ENCODE measurements at regions not wholly inside any gene's neighbourhood (a gene's known extent, or its start where the extent isn't known, plus 50 kb on each side); places are given as distances from the start of the nearest gene placed in this dataset.

DNA sequence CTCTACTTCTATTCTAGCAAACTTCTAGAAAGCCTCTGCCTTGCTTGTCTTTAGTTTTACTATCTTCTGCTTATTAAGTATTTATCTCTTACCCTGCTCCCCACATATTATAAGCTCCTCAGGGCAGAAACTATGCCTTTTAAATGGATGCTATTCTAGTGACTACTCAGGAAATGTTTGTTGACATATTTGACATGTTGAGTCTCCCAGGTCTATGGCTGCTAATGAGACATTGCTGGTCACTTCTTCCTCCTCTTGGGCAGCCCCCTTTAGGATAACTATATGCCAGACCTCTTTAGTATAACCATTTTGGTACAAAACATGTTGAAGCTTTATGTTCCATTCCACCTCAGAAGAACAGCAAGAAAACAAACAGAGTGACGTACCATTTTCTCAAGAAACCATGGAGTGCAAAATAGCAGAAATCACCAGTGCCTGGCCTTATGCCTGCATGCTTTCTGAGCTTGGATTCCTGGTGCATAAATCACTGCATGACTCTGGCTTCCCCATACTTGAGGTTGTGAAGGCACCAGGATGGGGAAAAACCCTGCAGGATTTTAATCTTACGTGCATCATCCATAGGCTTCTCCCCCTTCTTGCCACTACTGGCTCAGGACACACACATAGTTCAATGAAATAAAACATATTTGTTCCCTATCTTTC is 202.6 kb downstream of the TMX1 start:
- WGBS (ENCODE audit: insufficient coverage) = 65% methylated on average over 2 of the region's 2 CpGs
- Histone ChIP-seq H3K4me1 (ENCODE audit: control insufficient read depth, insufficient read depth, low read length) (peaks cover 12% of the 10 kb centered on the region), H3K9me3 (replicated peaks; ENCODE audit: control insufficient read depth, low read depth, low read length) (no peaks in the 10 kb centered on the region), H3K27me3 (ENCODE audit: control insufficient read depth, insufficient read depth, low read length) (no peaks in the 10 kb centered on the region), H3K36me3 (ENCODE audit: control insufficient read depth, insufficient read depth, low read length) (no peaks in the 10 kb centered on the region), H3K4me3 (ENCODE audit: low read length) (no peak overlapping the region), H3K27ac (ENCODE audit: low read length) (no peak overlapping the region)
- DNase-seq = no peak

DNA sequence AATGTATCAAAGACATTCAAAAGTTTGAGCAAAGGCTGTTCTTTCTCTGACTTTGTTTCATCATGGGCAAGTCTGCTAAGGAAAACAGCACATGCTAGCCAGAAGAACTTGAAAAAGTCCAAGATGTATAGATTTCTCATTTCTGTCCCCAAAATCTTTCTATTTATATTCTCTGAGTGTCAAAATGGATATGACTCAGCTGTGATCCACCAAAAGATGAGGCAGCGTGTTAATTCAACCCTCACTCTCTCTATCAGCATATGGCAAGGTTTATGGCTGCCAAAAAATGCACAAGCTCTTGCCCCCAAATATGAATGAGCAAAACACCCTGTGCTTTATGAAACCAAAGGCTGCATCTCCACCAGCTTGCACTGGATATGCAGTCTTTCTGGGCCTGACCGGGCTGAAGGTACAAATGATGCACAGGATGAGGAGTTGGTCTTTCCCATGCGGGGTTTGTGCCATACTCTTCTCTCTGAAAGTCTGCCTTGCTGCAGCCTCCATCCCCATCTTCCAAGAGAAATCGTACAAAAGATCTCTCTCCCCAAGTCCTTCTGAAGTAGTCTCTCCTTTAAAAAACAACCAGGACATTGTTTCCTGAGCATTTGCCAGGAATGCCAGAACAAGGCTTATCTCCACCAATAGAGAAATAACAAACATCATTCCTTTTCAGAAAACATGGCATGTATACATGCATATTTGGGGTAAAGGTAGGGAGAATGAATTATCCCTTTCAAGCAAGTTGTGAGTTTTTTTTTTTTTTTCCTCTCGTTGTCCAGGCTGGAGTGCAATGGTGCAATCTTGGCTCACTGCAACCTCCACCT is 203.4 kb downstream of the TMX1 start:
- no peak overlapping the region for H3K4me3 ChIP-seq (ENCODE audit: low read length)
- H3K4me1 ChIP-seq (ENCODE audit: control insufficient read depth, insufficient read depth, low read length) = peaks cover 13% of the 10 kb centered on the region
- H3K27me3 ChIP-seq (ENCODE audit: control insufficient read depth, insufficient read depth, low read length) = no peaks in the 10 kb centered on the region
- DNase-seq = no peak
- H3K36me3 ChIP-seq (ENCODE audit: control insufficient read depth, insufficient read depth, low read length) = no peaks in the 10 kb centered on the region
- H3K9me3 ChIP-seq (replicated peaks; ENCODE audit: control insufficient read depth, low read depth, low read length) = no peaks in the 10 kb centered on the region
- WGBS (ENCODE audit: insufficient coverage) = 100% methylated on average over 1 of the region's 5 CpGs
- no peak overlapping the region for H3K27ac ChIP-seq (ENCODE audit: low read length)

DNA sequence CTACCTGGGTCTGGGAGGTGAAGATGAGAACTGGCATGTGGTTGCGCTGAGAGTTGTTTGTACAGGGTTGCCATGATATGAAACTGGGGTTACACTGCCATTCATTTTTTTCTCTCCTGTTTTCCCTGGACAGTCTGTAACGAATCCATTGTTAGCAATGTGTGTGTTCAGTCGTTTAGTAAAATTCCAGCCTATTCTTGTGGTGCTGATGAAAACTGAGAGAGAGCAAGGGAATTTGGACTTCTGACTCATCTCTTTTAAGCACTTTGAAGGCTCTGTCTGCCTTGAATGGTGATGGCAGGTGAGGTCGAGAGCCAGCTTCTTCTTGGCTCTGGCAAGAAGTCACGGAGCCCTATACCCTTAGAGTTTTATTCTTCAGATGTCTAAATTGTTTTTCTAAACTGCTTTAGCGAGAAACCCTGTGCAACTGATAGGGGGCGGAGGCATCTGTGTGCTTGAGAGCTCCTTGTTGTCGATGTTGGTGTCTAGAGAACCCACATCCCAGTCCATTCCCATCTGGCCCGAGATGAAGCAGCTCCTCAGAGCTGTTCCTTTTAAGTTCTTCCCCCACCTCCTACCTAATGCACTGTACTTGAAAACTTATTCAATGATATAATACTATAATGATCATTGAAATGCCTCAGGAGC is 204.4 kb downstream of the TMX1 start:
- Histone ChIP-seq H3K27me3 (ENCODE audit: control insufficient read depth, insufficient read depth, low read length) (no peaks in the 10 kb centered on the region), H3K4me1 (ENCODE audit: control insufficient read depth, insufficient read depth, low read length) (peaks cover 23% of the 10 kb centered on the region), H3K27ac (ENCODE audit: low read length) (no peak overlapping the region), H3K36me3 (ENCODE audit: control insufficient read depth, insufficient read depth, low read length) (no peaks in the 10 kb centered on the region), H3K9me3 (replicated peaks; ENCODE audit: control insufficient read depth, low read depth, low read length) (no peaks in the 10 kb centered on the region), H3K4me3 (ENCODE audit: low read length) (no peak overlapping the region)
- DNase-seq = no peak
- WGBS (ENCODE audit: insufficient coverage) = 100% methylated on average over 1 of the region's 9 CpGs

DNA sequence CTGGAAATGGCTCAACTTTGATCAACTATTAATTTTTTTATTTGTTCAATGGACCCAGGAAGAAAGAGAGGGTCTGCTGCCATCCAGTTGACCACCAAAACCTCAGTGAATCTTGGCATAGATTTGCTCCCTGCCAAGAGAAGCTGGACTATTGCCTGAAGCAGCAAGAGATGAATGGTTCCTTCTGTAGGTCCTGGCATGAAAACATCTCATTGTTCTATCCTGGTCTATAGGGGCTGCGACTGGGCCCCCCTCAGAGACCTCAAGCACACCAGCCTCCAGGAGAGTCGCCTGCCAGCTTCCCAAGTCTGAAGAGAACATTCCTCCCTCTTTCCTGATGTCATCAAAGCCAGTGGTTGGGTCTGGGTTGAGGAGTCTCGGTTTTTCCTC is 204.9 kb downstream of the TMX1 start:
- 80% methylated on average over 1 of the region's 3 CpGs for WGBS (ENCODE audit: insufficient coverage)
- DNase-seq = no peak

DNA sequence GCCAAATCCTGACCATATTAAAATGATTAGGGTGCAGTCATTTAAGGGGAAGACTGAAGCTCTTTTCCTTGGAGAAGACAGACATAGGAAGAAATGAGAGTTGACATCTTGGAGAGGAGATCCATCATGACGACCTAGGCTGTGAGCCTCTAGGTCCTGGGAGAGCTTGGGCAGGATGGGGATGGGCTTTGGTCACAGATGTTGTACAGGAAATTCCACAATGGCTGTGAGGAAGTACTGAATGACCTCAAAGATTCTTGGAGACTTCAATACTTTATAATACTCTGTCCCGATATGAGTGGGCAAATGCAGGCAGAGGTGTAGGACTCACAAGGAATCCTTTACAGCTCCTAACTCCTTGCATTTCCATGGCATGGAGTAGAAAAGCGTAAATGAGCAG is 204.9 kb upstream of the FRMD6 start:
- H3K4me3 ChIP-seq (ENCODE audit: low read length) = no peak overlapping the region
- 63% methylated on average over 1 of the region's 3 CpGs for WGBS (ENCODE audit: insufficient coverage)
- H3K27me3 ChIP-seq (ENCODE audit: control insufficient read depth, insufficient read depth, low read length) = no peaks in the 10 kb centered on the region
- DNase-seq = no peak
- H3K27ac ChIP-seq (ENCODE audit: low read length) = no peak overlapping the region
- peaks cover 25% of the 10 kb centered on the region for H3K4me1 ChIP-seq (ENCODE audit: control insufficient read depth, insufficient read depth, low read length)
- H3K9me3 ChIP-seq (replicated peaks; ENCODE audit: control insufficient read depth, low read depth, low read length) = no peaks in the 10 kb centered on the region
- no peaks in the 10 kb centered on the region for H3K36me3 ChIP-seq (ENCODE audit: control insufficient read depth, insufficient read depth, low read length)

More for the DNA sequence above, 204.9 kb downstream of the TMX1 start:
- H3K27me3 ChIP-seq (ENCODE audit: control insufficient read depth, insufficient read depth, low read length) = no peaks in the 10 kb centered on the region
- no peaks in the 10 kb centered on the region for H3K36me3 ChIP-seq (ENCODE audit: control insufficient read depth, insufficient read depth, low read length)
- no peaks in the 10 kb centered on the region for H3K9me3 ChIP-seq (replicated peaks; ENCODE audit: control insufficient read depth, low read depth, low read length)
- no peak overlapping the region for H3K27ac ChIP-seq (ENCODE audit: low read length)
- no peak overlapping the region for H3K4me3 ChIP-seq (ENCODE audit: low read length)
- H3K4me1 ChIP-seq (ENCODE audit: control insufficient read depth, insufficient read depth, low read length) = peaks cover 25% of the 10 kb centered on the region

DNA sequence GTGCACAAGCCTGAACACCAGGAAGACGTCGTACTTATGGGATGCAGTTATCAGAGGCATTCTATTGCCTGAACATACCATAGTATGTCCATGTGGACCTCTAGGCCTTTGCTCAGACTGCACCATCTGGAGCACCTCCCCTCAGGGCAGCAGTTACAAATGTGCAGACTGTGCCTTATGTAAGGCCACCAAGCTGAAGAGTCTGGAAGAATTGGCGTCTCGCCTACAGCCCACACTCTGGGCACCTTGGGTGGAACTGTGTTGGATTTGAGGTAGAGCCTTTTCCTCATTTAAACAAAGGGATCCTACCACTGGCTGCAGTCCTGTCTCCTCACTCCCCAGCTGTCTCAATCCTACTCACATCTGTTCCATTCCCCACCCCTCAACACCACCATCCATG is 204.3 kb upstream of the FRMD6 start:
- 95% methylated on average over 2 of the region's 4 CpGs for whole genome bisulfite sequencing (ENCODE audit: insufficient coverage)
- H3K4me3 ChIP-seq (ENCODE audit: low read length) = no peak overlapping the region
- H3K36me3 ChIP-seq (ENCODE audit: control insufficient read depth, insufficient read depth, low read length) = no peaks in the 10 kb centered on the region
- peaks cover 25% of the 10 kb centered on the region for H3K4me1 ChIP-seq (ENCODE audit: control insufficient read depth, insufficient read depth, low read length)
- no peak overlapping the region for H3K27ac ChIP-seq (ENCODE audit: low read length)
- no peaks in the 10 kb centered on the region for H3K27me3 ChIP-seq (ENCODE audit: control insufficient read depth, insufficient read depth, low read length)
- no peaks in the 10 kb centered on the region for H3K9me3 ChIP-seq (replicated peaks; ENCODE audit: control insufficient read depth, low read depth, low read length)
- DNase-seq = no peak

DNA sequence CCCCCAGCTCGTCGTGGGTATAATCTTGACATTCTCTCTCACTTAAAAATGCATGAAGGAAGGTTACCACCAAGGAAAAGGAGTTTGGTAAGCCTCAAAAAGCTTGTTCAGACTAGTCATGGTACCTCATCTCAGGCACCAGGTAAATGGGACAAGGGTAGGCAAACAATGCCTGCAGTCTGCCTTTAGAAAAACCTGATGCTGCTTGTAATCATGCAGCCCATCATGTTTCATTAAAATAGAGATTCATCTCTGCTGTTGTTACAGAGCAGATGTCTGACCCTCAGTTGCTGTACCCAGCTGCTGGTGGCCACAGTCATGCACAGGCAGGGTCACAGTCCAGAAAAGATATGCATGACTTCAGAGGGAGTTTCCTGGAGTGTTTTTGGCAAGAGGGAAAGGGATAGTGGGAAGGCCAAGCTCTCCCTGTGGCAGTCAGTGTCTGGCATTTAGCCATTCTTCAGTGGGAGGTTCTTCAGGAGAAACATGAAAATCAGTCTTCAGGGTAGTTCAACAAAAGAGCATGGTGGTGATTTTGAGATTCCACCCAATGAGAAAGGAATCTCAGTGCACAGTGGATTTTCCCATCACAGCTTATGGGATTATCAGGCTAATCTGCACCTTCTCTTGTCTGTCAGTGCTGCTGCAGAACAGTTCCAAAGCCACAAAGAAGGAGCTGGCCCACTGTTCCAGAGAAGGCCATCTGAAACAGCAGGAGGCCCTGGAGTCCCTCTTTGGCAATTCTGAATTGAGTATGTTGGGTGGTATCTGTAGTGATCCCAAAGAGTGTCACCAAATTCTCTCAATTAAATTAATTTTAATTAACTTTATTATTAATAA is 202.7 kb upstream of the FRMD6 start:
- H3K4me3 ChIP-seq (ENCODE audit: low read length) = no peak overlapping the region
- H3K27me3 ChIP-seq (ENCODE audit: control insufficient read depth, insufficient read depth, low read length) = no peaks in the 10 kb centered on the region
- peaks cover 28% of the 10 kb centered on the region for H3K4me1 ChIP-seq (ENCODE audit: control insufficient read depth, insufficient read depth, low read length)
- no CpG with 5 or more reads among the region's 2 CpGs for WGBS (ENCODE audit: insufficient coverage)
- no peaks in the 10 kb centered on the region for H3K36me3 ChIP-seq (ENCODE audit: control insufficient read depth, insufficient read depth, low read length)
- DNase-seq = peak; percentile 84
- no peaks in the 10 kb centered on the region for H3K9me3 ChIP-seq (replicated peaks; ENCODE audit: control insufficient read depth, low read depth, low read length)
- H3K27ac ChIP-seq (ENCODE audit: low read length) = peak overlapping the region; percentile 48

DNA sequence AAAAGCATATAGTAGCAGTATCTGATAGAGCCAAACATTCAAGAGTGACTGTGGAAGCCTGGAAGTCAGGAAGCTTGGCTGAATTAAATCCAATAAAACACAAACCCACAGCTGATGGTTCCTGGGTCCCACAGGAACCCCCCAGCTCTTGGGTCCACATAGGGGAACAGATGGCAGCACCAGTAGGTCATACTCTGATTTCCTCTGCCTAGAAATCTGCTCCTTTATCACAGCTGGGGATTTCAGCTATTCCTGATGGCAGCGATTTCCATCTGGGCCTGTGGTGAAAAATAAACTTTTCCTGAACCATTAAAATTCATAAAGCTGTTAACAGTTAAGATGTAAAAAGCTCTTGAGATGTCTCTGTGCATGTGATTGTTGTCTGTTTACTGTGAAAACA is 202.0 kb upstream of the FRMD6 start:
- peak; percentile 37 for DNase-seq
- Histone ChIP-seq H3K4me3 (ENCODE audit: low read length) (no peak overlapping the region), H3K4me1 (ENCODE audit: control insufficient read depth, insufficient read depth, low read length) (peaks cover 33% of the 10 kb centered on the region), H3K9me3 (replicated peaks; ENCODE audit: control insufficient read depth, low read depth, low read length) (no peaks in the 10 kb centered on the region), H3K36me3 (ENCODE audit: control insufficient read depth, insufficient read depth, low read length) (no peaks in the 10 kb centered on the region), H3K27ac (ENCODE audit: low read length) (peak overlapping the region; percentile 16), H3K27me3 (ENCODE audit: control insufficient read depth, insufficient read depth, low read length) (no peaks in the 10 kb centered on the region)
- WGBS (ENCODE audit: insufficient coverage) = no CpG with 5 or more reads among the region's 1 CpG

DNA sequence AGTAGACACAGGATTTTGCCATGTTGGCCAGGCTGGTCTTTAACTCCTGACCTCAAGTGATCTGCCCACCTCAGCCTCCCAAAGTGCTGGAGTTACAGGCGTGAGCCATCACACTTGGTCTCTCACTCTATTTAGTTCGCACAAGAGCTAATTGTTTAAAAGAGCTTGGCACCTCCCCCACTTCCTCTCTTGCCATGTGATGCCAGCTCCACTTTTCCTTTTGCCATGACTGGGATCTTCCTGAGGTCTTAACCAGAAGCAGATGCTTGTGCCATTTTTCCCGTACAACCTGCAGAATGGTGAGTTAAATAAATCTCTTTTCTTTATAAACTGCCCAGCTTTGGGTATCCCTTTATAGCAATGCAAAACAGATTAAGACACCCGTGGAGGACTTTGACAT is 200.1 kb upstream of the FRMD6 start:
- no peaks in the 10 kb centered on the region for H3K36me3 ChIP-seq (ENCODE audit: control insufficient read depth, insufficient read depth, low read length)
- no peak overlapping the region for H3K4me3 ChIP-seq (ENCODE audit: low read length)
- no peaks in the 10 kb centered on the region for H3K27me3 ChIP-seq (ENCODE audit: control insufficient read depth, insufficient read depth, low read length)
- 92% methylated on average over 2 of the region's 4 CpGs for WGBS (ENCODE audit: insufficient coverage)
- no peak overlapping the region for H3K27ac ChIP-seq (ENCODE audit: low read length)
- H3K9me3 ChIP-seq (replicated peaks; ENCODE audit: control insufficient read depth, low read depth, low read length) = no peaks in the 10 kb centered on the region
- H3K4me1 ChIP-seq (ENCODE audit: control insufficient read depth, insufficient read depth, low read length) = peaks cover 35% of the 10 kb centered on the region
- no peak for DNase-seq

DNA sequence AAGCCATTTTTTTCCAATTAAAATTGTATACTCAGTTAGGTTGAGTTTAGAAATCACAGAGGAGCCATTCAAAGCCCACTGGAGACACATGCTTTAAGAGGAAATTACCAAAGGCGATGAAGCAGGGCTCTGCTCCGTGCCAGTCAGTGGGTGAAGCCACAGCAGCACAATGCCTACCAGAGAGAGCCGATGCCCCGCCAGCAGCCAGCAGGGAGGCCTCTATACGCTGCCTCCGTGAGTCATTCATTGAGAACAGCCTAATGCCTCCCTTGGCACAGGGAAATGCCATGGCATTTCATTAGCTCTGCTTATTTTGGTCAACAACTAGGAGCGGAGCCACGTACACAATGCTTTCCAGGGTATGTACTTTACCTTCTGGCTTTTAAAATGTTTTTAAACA is 197.8 kb upstream of the FRMD6 start:
- peak; percentile 54 for DNase-seq
- H3K4me3 ChIP-seq (ENCODE audit: low read length) = no peak overlapping the region
- no peaks in the 10 kb centered on the region for H3K36me3 ChIP-seq (ENCODE audit: control insufficient read depth, insufficient read depth, low read length)
- H3K4me1 ChIP-seq (ENCODE audit: control insufficient read depth, insufficient read depth, low read length) = peaks cover 20% of the 10 kb centered on the region
- 72% methylated on average over 6 of the region's 8 CpGs for WGBS (ENCODE audit: insufficient coverage)
- no peak overlapping the region for H3K27ac ChIP-seq (ENCODE audit: low read length)
- no peaks in the 10 kb centered on the region for H3K27me3 ChIP-seq (ENCODE audit: control insufficient read depth, insufficient read depth, low read length)
- H3K9me3 ChIP-seq (replicated peaks; ENCODE audit: control insufficient read depth, low read depth, low read length) = no peaks in the 10 kb centered on the region
